ENCODE measurements at regions not wholly inside any gene's neighbourhood (a gene's known extent, or its start where the extent isn't known, plus 50 kb on each side); places are given as distances from the start of the nearest gene placed in this dataset.

DNA sequence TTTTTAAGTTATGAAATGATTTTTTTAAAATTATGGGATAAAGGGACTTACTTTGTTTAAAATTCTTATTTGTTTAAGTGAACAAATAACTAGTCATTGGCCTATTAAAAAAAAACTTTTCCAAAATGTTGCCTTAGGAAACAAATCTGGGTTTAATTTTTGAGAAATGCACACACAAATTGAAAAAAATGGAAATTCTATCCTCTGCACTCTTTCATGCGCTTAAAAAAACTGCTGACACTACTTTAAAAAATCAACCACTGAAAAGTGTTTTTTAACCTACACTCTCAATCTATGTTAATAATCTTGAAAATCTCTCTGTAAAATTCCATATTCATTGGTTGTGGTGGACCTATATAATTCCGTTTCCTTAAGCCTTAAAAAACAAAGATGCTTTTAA, 163.4 kb upstream of the DAB2 start:
- DNase-seq (ENCODE audit: low read depth, low spot score) = no peak
- in situ Hi-C loops (cut with HindIII; ENCODE audit: low sequenced_read_pairs) = no loop called here
- TF ChIP-seq, protein P1, sequence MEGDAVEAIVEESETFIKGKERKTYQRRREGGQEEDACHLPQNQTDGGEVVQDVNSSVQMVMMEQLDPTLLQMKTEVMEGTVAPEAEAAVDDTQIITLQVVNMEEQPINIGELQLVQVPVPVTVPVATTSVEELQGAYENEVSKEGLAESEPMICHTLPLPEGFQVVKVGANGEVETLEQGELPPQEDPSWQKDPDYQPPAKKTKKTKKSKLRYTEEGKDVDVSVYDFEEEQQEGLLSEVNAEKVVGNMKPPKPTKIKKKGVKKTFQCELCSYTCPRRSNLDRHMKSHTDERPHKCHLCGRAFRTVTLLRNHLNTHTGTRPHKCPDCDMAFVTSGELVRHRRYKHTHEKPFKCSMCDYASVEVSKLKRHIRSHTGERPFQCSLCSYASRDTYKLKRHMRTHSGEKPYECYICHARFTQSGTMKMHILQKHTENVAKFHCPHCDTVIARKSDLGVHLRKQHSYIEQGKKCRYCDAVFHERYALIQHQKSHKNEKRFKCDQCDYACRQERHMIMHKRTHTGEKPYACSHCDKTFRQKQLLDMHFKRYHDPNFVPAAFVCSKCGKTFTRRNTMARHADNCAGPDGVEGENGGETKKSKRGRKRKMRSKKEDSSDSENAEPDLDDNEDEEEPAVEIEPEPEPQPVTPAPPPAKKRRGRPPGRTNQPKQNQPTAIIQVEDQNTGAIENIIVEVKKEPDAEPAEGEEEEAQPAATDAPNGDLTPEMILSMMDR (IDR thresholded peaks at IDR 0.05; ENCODE audit: low read depth, low read length) = no peak
- H3K4me3 ChIP-seq (ENCODE audit: low read depth, low read length) = no peak overlapping the region

DNA sequence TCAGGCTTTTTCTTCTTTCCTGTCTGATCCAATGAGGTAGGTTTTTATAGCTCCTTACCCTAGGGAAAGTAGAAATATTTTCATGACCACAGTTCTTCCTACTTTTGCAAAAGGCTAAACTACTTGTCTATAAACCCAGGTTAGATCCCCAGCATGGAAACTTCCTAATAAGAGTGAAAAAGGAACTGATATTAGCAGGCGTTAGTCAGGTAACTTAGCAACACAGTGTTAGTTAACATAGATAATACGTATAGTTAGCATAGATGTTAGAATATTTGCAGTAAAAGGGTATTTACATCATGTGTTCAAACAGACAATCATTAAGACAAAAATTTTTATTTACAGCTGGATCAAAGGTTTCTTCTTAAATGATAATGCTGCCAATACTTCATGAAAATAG, 162.9 kb upstream of the DAB2 start:
- TF ChIP-seq, protein P1 (IDR thresholded peaks at IDR 0.05; ENCODE audit: low read depth, low read length) = no peak
- H3K4me3 ChIP-seq (ENCODE audit: low read depth, low read length) = no peak overlapping the region
- DNase-seq (ENCODE audit: low read depth, low spot score) = no peak
- in situ Hi-C loops (cut with HindIII; ENCODE audit: low sequenced_read_pairs) = no loop called here

DNA sequence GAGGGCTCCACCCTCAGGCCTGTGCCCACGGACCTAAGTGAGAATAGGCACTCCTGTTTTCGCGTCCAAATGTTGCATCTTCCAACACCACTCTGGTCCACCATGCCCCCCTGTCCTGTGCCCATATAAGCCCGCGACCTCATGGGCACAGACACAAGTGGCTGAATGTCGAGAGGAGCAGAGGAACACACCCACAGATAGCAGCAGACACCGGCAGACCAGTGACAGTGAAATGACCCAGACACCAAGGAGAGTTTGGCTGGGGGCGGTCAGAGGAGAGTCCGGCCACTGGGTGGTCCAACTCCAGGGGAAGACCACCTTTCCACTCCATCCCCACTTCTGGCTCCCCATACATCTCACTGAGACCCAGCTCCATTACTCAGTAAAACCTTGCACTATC, 161.4 kb upstream of the DAB2 start:
- no peak for DNase-seq (ENCODE audit: low read depth, low spot score)
- TF ChIP-seq, protein P1 (IDR thresholded peaks at IDR 0.05; ENCODE audit: low read depth, low read length) = no peak
- H3K4me3 ChIP-seq (ENCODE audit: low read depth, low read length) = no peak overlapping the region
- in situ Hi-C loops (cut with HindIII; ENCODE audit: low sequenced_read_pairs) = no loop called here

DNA sequence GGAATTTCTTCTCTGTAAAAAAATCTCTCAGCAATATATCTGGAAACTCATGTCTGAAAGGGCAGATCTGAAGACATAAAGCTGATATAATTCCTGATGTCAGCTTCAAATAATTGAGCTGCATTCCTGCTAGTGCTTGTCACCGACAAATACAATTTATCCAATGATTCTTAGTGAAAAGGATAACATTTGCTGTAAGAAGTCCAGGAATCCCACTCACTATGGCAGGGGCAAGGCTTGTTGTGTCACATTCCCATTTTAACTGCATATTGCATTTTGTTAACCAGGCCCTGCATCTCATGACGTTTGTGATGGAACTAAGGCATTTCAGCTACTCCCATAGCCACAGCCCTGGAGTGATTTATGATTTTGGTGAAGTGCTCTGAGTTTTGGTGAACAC, 160.1 kb upstream of the DAB2 start:
- DNase-seq (ENCODE audit: low read depth, low spot score) = peak; percentile 23
- H3K4me3 ChIP-seq (ENCODE audit: low read depth, low read length) = no peak overlapping the region
- in situ Hi-C loops (cut with HindIII; ENCODE audit: low sequenced_read_pairs) = no loop called here
- TF ChIP-seq, protein P1 (IDR thresholded peaks at IDR 0.05; ENCODE audit: low read depth, low read length) = no peak

DNA sequence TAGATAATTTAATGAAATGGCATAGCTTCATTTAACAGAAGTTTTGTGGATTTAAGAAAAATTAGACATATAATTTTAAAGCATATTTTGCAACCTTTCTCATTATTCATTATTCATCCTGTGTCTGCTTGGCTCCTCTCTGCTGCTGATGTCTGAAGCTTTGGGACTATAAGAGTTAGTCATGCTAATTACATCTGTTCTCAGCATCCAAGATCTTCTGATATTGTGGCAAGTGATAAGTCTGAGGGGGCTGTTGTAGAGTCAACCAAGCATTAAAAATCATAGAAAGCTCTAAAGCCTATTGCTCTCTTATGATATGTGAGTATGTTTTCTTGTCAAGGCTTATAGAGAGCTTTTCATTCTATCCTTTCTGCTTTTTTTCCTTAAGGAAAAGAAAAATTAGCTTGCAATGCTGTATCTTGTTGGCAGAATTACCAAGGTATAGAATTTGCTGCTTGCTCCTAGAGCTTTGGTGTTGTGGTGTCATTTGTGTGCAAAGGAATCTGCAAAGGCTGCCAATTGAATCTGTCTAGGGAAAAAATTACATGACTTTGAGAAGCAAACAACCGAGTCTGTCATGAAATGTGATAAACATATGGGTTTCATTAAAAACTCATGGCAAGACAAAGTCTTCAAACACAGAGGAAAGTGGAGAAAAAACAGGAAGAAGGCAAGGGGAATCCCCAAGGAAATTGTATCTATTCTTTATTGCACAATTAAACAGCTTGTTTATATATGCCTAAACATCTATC, 156.1 kb upstream of the DAB2 start:
- TF ChIP-seq, protein P1 (IDR thresholded peaks at IDR 0.05; ENCODE audit: low read depth, low read length) = no peak
- in situ Hi-C loops (cut with HindIII; ENCODE audit: low sequenced_read_pairs) = no loop called here
- DNase-seq (ENCODE audit: low read depth, low spot score) = peak; percentile 52

DNA sequence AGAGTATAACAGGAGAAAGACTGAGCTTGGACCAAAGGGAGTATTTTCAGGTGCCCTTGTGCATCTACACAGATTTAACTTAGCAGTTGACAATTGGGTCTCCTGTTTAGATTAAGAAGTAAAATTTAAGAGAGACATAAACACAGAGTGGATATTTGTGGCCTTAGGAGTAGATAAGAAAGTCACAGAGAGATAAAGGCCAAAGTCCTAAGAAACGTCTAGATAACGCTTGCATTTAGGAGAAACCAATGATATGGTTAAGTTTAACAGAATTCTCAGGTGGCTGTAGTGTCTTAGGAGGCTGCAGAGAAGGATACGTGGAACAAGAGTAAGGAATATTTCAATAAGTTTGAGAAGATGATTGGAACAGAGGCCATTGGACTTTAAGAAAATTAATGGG, 155.0 kb upstream of the DAB2 start:
- no peak for DNase-seq (ENCODE audit: low read depth, low spot score)
- in situ Hi-C loops (cut with HindIII; ENCODE audit: low sequenced_read_pairs) = no loop called here
- H3K4me3 ChIP-seq (ENCODE audit: low read depth, low read length) = no peak overlapping the region
- TF ChIP-seq, protein P1 (IDR thresholded peaks at IDR 0.05; ENCODE audit: low read depth, low read length) = no peak

More for the DNA sequence above, 156.1 kb upstream of the DAB2 start:
- H3K4me3 ChIP-seq (ENCODE audit: low read depth, low read length) = no peak overlapping the region
